Gastroesophageal sphincter (tissue), 4 donors: ENCODE measurements at regions not wholly inside any gene's neighbourhood (a gene's known extent, or its start where the extent isn't known, plus 50 kb on each side); places are given as distances from the start of the nearest gene placed in this dataset.

Experiments
- ATAC-seq: fragments of 150-250 bp; one replicate; pipeline ENCODE4 v1.9.1; 2016; ENCODE audit warnings: mild to moderate bottlenecking, moderate library complexity
- H3K27ac ChIP-seq, 4 donors: fragments of 200-600 bp; sonication (generic) in 3 of 4; 1 replicate in 3 of 4; 2 replicates in 1 of 4; pipeline ENCODE4 v1.5.1; 2016 to 2019
- H3K27me3 ChIP-seq: fragments of 200-600 bp; sonication (generic); one replicate; pipeline ENCODE4 v1.5.1; 2019
- H3K36me3 ChIP-seq, 2 donors: fragments of 200-600 bp; sonication (generic); one replicate each; pipeline ENCODE4 v1.5.1; 2019; ENCODE audit warnings: control low read depth in 1 of 2
- H3K4me1 ChIP-seq, 3 donors: fragments of 200-600 bp; sonication (generic); 1 replicate in 2 of 3; 2 replicates in 1 of 3; pipeline ENCODE4 v1.5.1; 2016 to 2019; ENCODE audit warnings: control low read depth in 2 of 3
- H3K4me3 ChIP-seq, 2 donors: fragments of 200-600 bp; sonication (generic); one replicate each; pipeline ENCODE4 v1.5.1; 2019; ENCODE audit warnings: mild to moderate bottlenecking in 1 of 2, moderate library complexity in 1 of 2
- H3K9me3 ChIP-seq, 3 donors: fragments of 200-600 bp; sonication (generic); one replicate each; pipeline ENCODE4 v1.5.1; 2017 to 2019; ENCODE audit warnings: control low read depth in 2 of 3
- CTCF ChIP-seq, 4 experiments: fragments of 200-600 bp in 2 of 4; fragments of 450-650 bp in 2 of 4; sonication (generic) in 1 of 4; IDR thresholded peaks; one replicate each; pipeline ENCODE4 v1.5.1; 2017 to 2019; ENCODE audit warnings: antibody characterized with exemption in 4 of 4, mild to moderate bottlenecking in 2 of 4, moderate library complexity in 2 of 4
- EP300 ChIP-seq: sonication (generic); formaldehyde crosslinking; IDR thresholded peaks from one replicate; pipeline ENCODE4 v1.6.1; 2017; ENCODE audit warnings: antibody characterized with exemption, mild to moderate bottlenecking
- POLR2A ChIP-seq, 2 donors: fragments of 450-650 bp; IDR thresholded peaks; one replicate each; pipeline ENCODE4 v1.6.1; 2017; ENCODE audit warnings: antibody characterized with exemption in 2 of 2, mild to moderate bottlenecking in 2 of 2, moderate library complexity in 1 of 2
- POLR2AphosphoS5 ChIP-seq: sonication (generic); formaldehyde crosslinking; IDR thresholded peaks from one replicate; pipeline ENCODE4 v1.6.1; 2017; ENCODE audit warnings: antibody characterized with exemption
- WGBS, 2 donors: methylation state at CpG; one replicate each; pipeline ENCODE4 v1.1.5; 2018; ENCODE audit warnings: low coverage in 1 of 2; 5-methylcytosine and 5-hydroxymethylcytosine counted together

- WGBS, 2 donors = 57 to 79% methylated on average over 4 to 5 of the region's 8 CpGs
Observed at GRCh38 chr2:121159291-121160071, 125.5 kb downstream of the TFCP2L1 start.

GRCh38 chr2:121160366-121160765 is 124.6 kb downstream of the TFCP2L1 start:
- 60 to 89% methylated on average over 2 to 3 of the region's 4 CpGs for WGBS, 2 donors
- Histone ChIP-seq H3K9me3 (peaks cover 0 to 47% (median 0%) of the 10 kb centered on the region in 3 donors), H3K36me3 (no peaks in the 10 kb centered on the region), H3K27ac (no peak overlapping the region), H3K4me3 (no peak overlapping the region), H3K27me3 (no peaks in the 10 kb centered on the region), H3K4me1 (no peaks in the 10 kb centered on the region)
- TF ChIP-seq EP300 = no peak
- no peak for TF ChIP-seq CTCF (IDR thresholded peaks at IDR 0.05)
- no peak for TF ChIP-seq POLR2A (IDR thresholded peaks at IDR 0.05)
- no peak for TF ChIP-seq POLR2AphosphoS5
- no peak for ATAC-seq

More at GRCh38 chr2:121159291-121160071, 125.5 kb downstream of the TFCP2L1 start:
- Histone ChIP-seq H3K4me1 (no peaks in the 10 kb centered on the region), H3K9me3 (peaks cover 0 to 47% (median 0%) of the 10 kb centered on the region in 3 donors), H3K36me3 (no peaks in the 10 kb centered on the region), H3K4me3 (no peak overlapping the region), H3K27ac (no peak overlapping the region), H3K27me3 (no peaks in the 10 kb centered on the region)
- no peak for ATAC-seq
- TF ChIP-seq POLR2A (IDR thresholded peaks at IDR 0.05) (no peak), POLR2AphosphoS5 (no peak), CTCF (IDR thresholded peaks at IDR 0.05) (no peak), EP300 (no peak)

GRCh38 chr2:121161272-121161671 is 123.7 kb downstream of the TFCP2L1 start:
- H3K4me3 ChIP-seq = no peak overlapping the region
- no peaks in the 10 kb centered on the region for H3K36me3 ChIP-seq
- H3K27ac ChIP-seq = no peak overlapping the region
- 50 to 57% methylated on average over 1 of the region's 1 CpG for WGBS, 2 donors
- no peak for ATAC-seq
- no peaks in the 10 kb centered on the region for H3K4me1 ChIP-seq
- TF ChIP-seq EP300 (no peak), POLR2AphosphoS5 (no peak), POLR2A (IDR thresholded peaks at IDR 0.05) (no peak), CTCF (IDR thresholded peaks at IDR 0.05) (no peak)
- H3K9me3 ChIP-seq = peaks cover 0 to 44% (median 0%) of the 10 kb centered on the region in 3 donors
- H3K27me3 ChIP-seq = no peaks in the 10 kb centered on the region

- Histone ChIP-seq H3K27me3 (no peaks in the 10 kb centered on the region), H3K36me3 (no peaks in the 10 kb centered on the region), H3K4me1 (no peaks in the 10 kb centered on the region), H3K27ac (no peak overlapping the region), H3K4me3 (no peak overlapping the region), H3K9me3 (peaks cover 0 to 28% (median 0%) of the 10 kb centered on the region in 3 donors)
- ATAC-seq = no peak
- TF ChIP-seq POLR2A (IDR thresholded peaks at IDR 0.05) (no peak), EP300 (no peak), POLR2AphosphoS5 (no peak), CTCF (IDR thresholded peaks at IDR 0.05) (no peak)
Observed at GRCh38 chr2:121162893-121163292, 122.1 kb downstream of the TFCP2L1 start.

GRCh38 chr2:121164042-121164441 is 121.0 kb downstream of the TFCP2L1 start:
- H3K4me1 ChIP-seq = no peaks in the 10 kb centered on the region
- no peak for TF ChIP-seq EP300
- no peak for TF ChIP-seq POLR2AphosphoS5
- TF ChIP-seq CTCF (IDR thresholded peaks at IDR 0.05) = no peak
- no peak for TF ChIP-seq POLR2A (IDR thresholded peaks at IDR 0.05)
- no peak overlapping the region for H3K27ac ChIP-seq
- H3K9me3 ChIP-seq = peaks cover 0 to 18% (median 0%) of the 10 kb centered on the region in 3 donors
- no peaks in the 10 kb centered on the region for H3K36me3 ChIP-seq
- H3K4me3 ChIP-seq = no peak overlapping the region
- WGBS, 2 donors = 75 to 83% methylated on average over 3 of the region's 3 CpGs
- ATAC-seq = no peak
- no peaks in the 10 kb centered on the region for H3K27me3 ChIP-seq
